ENCODE measurements at regions not wholly inside any gene's neighbourhood (a gene's known extent, or its start where the extent isn't known, plus 50 kb on each side); places are given as distances from the start of the nearest gene placed in this dataset.

DNA sequence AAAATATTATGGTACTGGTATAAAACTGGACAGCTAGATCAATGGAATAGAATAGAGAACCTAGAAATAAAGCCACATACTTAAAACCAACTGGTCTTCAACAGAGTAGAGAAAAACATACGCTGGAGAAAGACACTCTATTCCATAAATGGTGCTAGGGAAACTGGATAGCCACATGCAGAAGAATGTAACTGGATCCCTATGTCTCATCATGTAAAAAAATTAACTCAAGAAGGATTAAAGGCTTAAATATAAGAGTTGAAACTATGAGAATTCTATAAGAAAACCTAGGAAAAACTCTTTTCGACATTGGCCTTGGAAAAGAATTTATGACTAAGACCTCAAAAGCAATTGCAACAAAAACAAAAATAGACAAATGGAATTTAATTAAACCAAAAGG, 114.6 kb downstream of the PCDH18 start:
- CTCF ChIA-PET, result no interaction called here

More for the DNA sequence above, 114.6 kb downstream of the PCDH18 start:
- no peak overlapping the region for H4K91ac ChIP-seq (ENCODE audit: insufficient read depth, low read depth, low read length)
- in situ Hi-C loops (cut with MboI; ENCODE audit: low sequenced_read_pairs) (no loop called here), dilution Hi-C loops (cut with HindIII; ENCODE audit: low sequenced_read_pairs, unreplicated experiment) (no loop called here), intact Hi-C loops (cut with micrococcal nuclease) (no loop called here)
- DNase-seq (peak; percentile 69), ATAC-seq (ENCODE audit: low read depth) (peak; percentile 66)
- no peaks in the 10 kb centered on the region for H3K27me3 ChIP-seq (ENCODE audit: control insufficient read depth, insufficient read depth, low read length)
- no peak overlapping the region for H2BK5ac ChIP-seq (ENCODE audit: low read depth, low read length, poor library complexity, severe bottlenecking)
- no peak overlapping the region for H2AK9ac ChIP-seq (replicated peaks; ENCODE audit: low read depth, low read length, poor library complexity)
- no peak overlapping the region for H3K4me3 ChIP-seq (ENCODE audit: insufficient read depth, low read depth, low read length)
- H3K56ac ChIP-seq (ENCODE audit: extremely low read depth, insufficient read depth, low read length), result no peak overlapping the region
- no CpG with 5 or more reads among the region's 2 CpGs for WGBS, 2 experiments (ENCODE audit: extremely low coverage in 2 of 2, insufficient read length in 1 of 2)
- no peak for TF ChIP-seq POLR2A (IDR thresholded peaks at IDR 0.05; ENCODE audit: low read depth, low read length)
- TF ChIP-seq CHD1 (IDR thresholded peaks at IDR 0.05; ENCODE audit: low read depth, low read length), result no peak
- TF ChIP-seq MAFK (IDR thresholded peaks at IDR 0.05; ENCODE audit: low read depth, low read length), result no peak
- no peak for TF ChIP-seq MAZ (IDR thresholded peaks at IDR 0.05; ENCODE audit: borderline replicate concordance, low read depth, low read length)
- TF ChIP-seq NFE2L2 (IDR thresholded peaks at IDR 0.05; ENCODE audit: low read depth, low read length), result no peak
- no peak for TF ChIP-seq USF2 (IDR thresholded peaks at IDR 0.05; ENCODE audit: low read depth, low read length)
- TF ChIP-seq, protein P1, sequence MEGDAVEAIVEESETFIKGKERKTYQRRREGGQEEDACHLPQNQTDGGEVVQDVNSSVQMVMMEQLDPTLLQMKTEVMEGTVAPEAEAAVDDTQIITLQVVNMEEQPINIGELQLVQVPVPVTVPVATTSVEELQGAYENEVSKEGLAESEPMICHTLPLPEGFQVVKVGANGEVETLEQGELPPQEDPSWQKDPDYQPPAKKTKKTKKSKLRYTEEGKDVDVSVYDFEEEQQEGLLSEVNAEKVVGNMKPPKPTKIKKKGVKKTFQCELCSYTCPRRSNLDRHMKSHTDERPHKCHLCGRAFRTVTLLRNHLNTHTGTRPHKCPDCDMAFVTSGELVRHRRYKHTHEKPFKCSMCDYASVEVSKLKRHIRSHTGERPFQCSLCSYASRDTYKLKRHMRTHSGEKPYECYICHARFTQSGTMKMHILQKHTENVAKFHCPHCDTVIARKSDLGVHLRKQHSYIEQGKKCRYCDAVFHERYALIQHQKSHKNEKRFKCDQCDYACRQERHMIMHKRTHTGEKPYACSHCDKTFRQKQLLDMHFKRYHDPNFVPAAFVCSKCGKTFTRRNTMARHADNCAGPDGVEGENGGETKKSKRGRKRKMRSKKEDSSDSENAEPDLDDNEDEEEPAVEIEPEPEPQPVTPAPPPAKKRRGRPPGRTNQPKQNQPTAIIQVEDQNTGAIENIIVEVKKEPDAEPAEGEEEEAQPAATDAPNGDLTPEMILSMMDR (conservative IDR thresholded peaks at IDR 0.05; ENCODE audit: low read depth, low read length), result no peak
- no peak for TF ChIP-seq RFX5 (IDR thresholded peaks at IDR 0.05; ENCODE audit: low read depth, low read length)
- TF ChIP-seq RCOR1 (IDR thresholded peaks at IDR 0.05; ENCODE audit: insufficient replicate concordance, low read length), result no peak
- no peak for TF ChIP-seq SMC3 (IDR thresholded peaks at IDR 0.05; ENCODE audit: low read depth, low read length)
- TF ChIP-seq, protein P2, sequence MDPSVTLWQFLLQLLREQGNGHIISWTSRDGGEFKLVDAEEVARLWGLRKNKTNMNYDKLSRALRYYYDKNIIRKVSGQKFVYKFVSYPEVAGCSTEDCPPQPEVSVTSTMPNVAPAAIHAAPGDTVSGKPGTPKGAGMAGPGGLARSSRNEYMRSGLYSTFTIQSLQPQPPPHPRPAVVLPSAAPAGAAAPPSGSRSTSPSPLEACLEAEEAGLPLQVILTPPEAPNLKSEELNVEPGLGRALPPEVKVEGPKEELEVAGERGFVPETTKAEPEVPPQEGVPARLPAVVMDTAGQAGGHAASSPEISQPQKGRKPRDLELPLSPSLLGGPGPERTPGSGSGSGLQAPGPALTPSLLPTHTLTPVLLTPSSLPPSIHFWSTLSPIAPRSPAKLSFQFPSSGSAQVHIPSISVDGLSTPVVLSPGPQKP (IDR thresholded peaks at IDR 0.05; ENCODE audit: borderline replicate concordance, low read depth, low read length), result no peak
- no peak for TF ChIP-seq BHLHE40 (IDR thresholded peaks at IDR 0.05; ENCODE audit: low read depth, low read length)
- TF ChIP-seq FOS (IDR thresholded peaks at IDR 0.05; ENCODE audit: low read depth, low read length), result no peak
- no peak for TF ChIP-seq MXI1 (IDR thresholded peaks at IDR 0.05; ENCODE audit: borderline replicate concordance, low read depth, low read length)
- TF ChIP-seq CEBPB (IDR thresholded peaks at IDR 0.05; ENCODE audit: low read depth, low read length), result no peak
- TF ChIP-seq RAD21 (IDR thresholded peaks at IDR 0.05; ENCODE audit: low read length), result no peak
- no peak overlapping the region for H3K14ac ChIP-seq (replicated peaks; ENCODE audit: low read depth, low read length)
- no peak overlapping the region for H3K27ac ChIP-seq (ENCODE audit: insufficient read depth, low read length)
- H3K23ac ChIP-seq (ENCODE audit: low read depth, low read length), result no peak overlapping the region
- no peak overlapping the region for H3K4ac ChIP-seq (ENCODE audit: low read depth, low read length)
- H2BK120ac ChIP-seq (ENCODE audit: low read depth, low read length), result no peak overlapping the region
- H4K20me1 ChIP-seq (ENCODE audit: insufficient read depth, low read length), result no peaks in the 10 kb centered on the region
- H3K4me1 ChIP-seq (ENCODE audit: control insufficient read depth, insufficient read depth, low read length), result no peaks in the 10 kb centered on the region
- no peaks in the 10 kb centered on the region for H3K9me1 ChIP-seq (ENCODE audit: insufficient read depth, low read length)
- BruUV-seq (replicated peaks), result no TSS peak
- no peak overlapping the region for H4K5ac ChIP-seq (ENCODE audit: low read depth, low read length)
- no peak overlapping the region for H3K18ac ChIP-seq (ENCODE audit: low read depth, low read length)
- no peak overlapping the region for H3K4me2 ChIP-seq (ENCODE audit: low read depth, low read length)
- H4K8ac ChIP-seq (ENCODE audit: low read depth in 2 of 2, low read length in 2 of 2), result no peak overlapping the region
- H2AFZ ChIP-seq (replicated peaks; ENCODE audit: low read length, poor library complexity), result no peak overlapping the region
- POLR2A ChIA-PET (ENCODE audit: unreplicated experiment), result no interaction called here
- no peak overlapping the region for H2BK20ac ChIP-seq (ENCODE audit: low read depth, low read length)
- H3K9me3 ChIP-seq (ENCODE audit: control insufficient read depth, insufficient read depth, low read length), result no peaks in the 10 kb centered on the region
- H2AK5ac ChIP-seq (ENCODE audit: low read depth, low read length), result no peak overlapping the region
- H3K79me1 ChIP-seq (ENCODE audit: low read depth in 1 of 2, low read length in 2 of 2), result no peaks in the 10 kb centered on the region
- H3K36me3 ChIP-seq (ENCODE audit: control insufficient read depth, insufficient read depth, low read length), result no peaks in the 10 kb centered on the region
- H2BK15ac ChIP-seq (ENCODE audit: low read depth, low read length), result no peak overlapping the region
- H3K9ac ChIP-seq (ENCODE audit: low read depth, low read length), result no peak overlapping the region

All from IMR-90 (cell line).